CD4-positive, alpha-beta T cell treated with Interleukin-17A for 1 hour (primary cell): ENCODE measurements at regions not wholly inside any gene's neighbourhood (a gene's known extent, or its start where the extent isn't known, plus 50 kb on each side); places are given as distances from the start of the nearest gene placed in this dataset.

ENCODE experiments used
- DNase-seq: peaks from one replicate; pipeline ENCODE4 v3.0.0-alpha.2; 2020

DNA sequence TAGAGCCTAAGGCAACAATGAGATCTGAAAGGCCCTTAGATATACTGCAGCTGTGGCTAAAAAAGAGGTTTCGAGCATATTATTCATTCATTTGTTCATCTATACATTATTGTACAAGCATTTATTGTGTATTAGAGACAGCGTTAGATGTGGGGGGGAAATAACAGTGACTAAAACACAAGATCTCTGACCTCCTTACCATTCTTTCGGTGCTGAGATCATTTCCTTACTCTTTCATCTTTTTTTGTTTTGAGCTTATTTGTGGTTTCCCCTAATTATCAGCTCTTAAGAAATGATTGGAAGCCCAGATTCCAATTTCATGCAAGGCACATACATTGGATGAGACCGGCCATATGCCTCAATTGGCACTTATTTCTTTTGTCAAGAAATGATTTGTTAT, 113.2 kb downstream of the SEC61B start:
- DNase-seq = no peak

DNA sequence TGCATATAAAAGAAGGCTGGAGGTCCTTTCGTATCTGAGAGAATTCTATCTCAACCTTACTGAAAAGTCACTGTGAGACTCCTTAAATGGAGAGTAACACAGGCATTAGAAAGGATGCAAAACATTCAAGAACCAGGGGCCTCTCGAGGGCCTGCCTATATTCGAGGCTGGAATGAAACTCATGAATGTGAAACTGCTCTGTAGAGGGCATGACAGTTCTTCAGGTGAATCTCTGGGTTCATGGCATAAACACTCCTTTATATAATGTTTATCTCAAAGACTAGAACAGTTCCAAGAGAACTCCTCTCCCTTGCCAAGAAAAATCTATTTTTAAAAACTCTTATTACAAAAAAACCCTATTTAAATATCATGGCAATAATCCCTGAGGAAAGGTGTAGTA, 113.9 kb downstream of the SEC61B start:
- DNase-seq = no peak

DNA sequence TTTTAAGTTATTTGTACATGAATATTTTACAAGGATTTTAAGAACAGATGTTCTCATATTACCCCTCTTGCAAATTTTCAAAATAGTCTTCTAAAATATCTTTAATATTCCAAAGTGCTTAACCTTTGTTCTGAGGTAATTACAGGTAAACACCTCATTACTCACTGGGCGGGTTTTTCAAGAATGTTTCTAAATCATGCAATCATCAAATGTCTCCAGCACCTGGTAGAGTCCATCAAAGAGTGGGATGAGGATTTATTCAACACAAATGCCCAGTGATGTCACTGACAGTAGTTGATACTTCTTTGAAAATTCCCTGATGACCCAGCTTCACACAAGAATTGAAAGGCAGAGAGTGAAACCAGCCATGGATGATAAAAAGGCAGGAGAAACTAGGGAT, 114.4 kb downstream of the SEC61B start:
- no peak for DNase-seq

DNA sequence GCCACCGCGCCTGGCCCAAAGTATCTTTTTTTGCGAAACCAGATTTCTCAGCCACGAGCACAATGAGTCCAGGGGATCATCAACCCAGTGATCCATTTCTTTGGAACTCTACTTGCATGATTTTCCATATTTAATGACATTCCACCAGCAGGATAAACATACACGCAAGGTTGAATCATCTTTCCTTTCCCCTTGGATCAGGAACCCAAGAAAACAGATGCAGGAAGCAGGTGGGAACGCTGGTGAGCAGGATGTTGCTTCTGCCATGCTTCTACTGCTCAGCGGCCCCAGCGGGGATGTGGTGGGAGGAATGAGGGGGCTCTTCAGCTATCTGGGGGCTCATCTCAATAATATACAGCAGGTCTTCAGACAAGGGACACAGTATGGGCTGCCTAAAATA, 118.2 kb downstream of the SEC61B start:
- DNase-seq = no peak

DNA sequence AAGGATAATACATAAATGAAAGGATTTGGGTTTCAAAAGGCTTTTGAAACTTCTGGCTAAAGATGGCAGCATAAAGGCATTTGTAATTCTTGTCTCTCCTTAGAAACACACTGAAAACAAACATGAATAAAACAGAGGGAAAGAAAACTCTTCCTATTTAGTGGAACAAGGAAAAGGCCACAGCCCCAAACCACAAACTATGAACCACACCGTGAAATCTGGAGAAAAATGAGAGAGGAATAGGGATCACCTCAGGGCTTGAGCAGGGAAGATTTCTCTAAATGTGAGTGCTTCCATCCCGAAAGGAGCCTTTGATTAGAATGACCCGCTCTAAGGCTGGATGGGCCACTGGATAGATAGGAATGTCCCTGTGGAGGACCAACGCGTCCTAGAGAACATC, 119.6 kb downstream of the SEC61B start:
- DNase-seq = no peak

DNA sequence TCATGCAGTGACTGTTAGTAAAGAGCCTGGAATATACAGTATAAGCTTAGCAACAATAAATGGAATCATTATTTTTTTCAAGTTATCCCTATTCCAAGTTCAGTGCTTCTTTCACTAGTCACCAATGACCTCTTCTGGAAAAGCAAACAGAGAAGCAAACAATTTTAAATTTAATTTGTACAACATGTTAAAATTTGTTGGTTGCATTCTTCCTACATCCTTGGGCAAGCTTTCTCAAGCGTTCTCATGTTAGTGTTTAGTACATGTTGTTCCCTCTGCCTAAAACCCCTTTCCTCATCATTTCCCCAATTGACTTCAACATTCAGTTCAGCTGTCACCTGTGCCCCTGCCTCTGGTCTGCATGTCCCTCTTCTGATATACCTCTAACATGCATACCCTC, 123.4 kb downstream of the SEC61B start:
- no peak for DNase-seq

DNA sequence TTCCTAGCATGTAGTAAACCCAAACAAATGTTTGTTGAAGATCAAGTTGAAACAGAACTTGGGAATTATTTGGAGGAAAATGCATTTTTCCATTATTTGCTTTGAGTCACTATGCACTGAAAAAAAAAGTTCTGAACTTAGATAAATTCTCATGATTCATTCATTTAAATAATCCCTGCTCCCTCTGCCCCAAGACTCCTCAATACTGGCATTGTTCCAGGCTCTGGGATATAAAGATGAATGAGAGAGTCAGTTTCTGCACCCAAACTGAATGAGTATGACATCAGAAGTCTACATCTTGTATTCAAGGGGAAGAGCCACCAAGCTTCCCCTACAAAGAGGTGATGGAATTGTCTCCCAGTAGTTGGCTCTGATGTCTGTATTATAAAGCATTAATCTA, 123.9 kb downstream of the SEC61B start:
- no peak for DNase-seq

DNA sequence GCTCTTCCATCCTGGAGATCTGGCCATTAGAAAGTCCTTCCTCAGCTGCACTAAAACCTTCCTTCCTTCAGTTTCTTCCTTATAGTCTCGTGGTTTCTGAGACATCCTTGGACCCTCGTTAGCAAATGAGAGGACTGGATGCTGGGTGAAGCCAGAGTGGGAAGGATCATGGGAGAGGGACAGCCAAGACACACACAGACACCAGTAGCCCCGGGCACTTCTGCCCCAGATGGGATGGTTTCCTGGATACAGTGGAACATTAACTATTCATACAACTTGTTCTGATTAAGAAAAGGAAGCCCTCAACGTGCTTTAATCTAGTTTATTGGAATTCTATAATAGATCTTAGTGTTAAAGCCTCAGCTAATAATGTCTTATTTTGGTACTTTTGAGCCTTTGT, 125.5 kb downstream of the SEC61B start:
- DNase-seq = no peak

DNA sequence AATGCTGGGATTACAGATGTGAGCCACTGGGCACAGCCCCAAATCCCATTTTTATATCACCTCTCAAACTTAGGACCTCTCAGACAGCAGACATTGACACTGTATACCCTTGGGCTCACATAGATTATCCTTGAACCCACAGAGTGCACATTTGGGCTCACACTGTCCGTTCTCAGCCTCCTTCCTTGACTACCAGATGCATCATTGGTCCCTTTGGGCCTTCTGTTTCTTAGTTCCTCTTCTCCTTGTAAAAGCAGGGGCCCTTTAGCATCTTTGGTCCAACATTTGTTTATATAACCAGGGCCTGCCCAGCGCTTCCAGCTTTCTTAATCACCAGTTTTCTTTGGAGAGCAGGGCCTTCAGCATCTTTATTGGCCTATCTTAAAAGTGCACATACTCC, 126.2 kb downstream of the SEC61B start:
- no peak for DNase-seq

DNA sequence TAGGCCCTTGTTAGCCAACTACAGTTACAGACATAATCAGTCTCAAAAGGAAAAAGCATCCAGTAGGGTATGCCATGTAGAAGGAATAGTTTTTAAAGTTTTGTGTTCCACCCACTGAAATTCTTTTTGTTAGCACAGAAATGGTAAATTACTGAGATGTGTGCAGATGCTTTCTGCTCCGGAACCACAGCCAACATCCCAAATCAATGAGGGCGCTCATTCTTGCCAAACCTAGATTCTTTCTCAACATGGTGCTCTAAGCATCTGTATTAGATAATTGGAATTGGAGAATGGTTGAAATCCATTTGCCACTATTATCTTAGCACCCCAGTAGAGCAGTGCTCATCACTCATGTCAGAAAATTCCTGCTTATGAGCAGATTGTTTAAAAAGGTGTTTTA, 127.8 kb downstream of the SEC61B start:
- no peak for DNase-seq

DNA sequence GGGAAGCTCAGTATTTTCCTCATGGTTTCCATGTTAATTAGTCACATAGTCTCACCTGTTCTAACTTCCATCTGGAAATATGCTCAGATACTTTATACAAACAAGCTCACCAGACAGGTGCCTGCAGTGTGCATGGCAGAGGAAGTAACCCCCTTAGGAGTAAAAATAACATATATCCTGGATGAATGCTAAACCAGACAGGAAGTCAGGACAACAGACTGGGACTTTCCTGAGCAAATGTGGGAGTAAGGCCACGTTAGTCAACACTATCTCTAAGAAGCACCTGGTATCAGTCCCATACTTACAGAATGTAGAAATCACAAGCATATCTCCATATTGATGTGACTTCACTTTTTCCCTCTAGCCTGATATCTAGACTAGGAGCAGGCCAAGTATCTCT, 128.4 kb downstream of the SEC61B start:
- DNase-seq = no peak

DNA sequence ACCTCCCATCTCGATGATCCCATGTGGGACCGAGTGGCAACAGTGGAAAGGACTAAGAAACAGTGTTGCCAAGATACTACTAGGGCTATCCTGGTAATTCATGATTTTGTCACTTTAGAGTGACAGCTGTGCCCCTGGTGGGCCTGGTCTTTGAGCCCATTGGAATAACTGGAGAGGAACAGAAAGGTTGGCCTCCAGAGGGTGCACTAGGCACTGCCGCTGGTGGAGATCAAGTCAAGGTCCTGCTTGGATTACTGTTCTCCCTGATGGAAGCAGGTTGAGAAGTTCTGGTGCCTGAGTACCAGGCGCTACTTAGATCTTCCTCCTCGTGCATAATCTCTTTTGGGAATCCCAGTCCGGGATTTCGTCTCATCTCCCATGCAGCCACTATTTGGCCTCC, 129.6 kb downstream of the SEC61B start:
- no peak for DNase-seq

DNA sequence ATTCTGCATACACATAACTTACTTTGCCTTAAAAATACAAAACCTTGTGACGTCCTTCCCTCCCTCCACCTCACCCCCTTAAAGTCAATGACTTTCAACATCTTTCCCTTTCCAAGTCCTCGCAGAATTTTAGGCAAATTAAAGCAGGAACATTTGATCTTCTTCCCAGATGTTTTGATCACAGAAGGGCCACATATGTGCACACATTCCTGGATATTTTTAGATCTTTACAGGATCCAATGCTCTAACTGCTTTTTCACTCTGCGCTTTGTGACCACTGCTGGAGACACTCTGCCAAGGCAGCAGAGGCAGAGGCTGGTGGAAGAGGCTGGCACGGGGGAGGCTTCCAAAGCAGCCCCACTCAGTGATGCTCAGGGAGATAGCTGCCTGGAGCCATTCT, 130.7 kb downstream of the SEC61B start:
- no peak for DNase-seq

DNA sequence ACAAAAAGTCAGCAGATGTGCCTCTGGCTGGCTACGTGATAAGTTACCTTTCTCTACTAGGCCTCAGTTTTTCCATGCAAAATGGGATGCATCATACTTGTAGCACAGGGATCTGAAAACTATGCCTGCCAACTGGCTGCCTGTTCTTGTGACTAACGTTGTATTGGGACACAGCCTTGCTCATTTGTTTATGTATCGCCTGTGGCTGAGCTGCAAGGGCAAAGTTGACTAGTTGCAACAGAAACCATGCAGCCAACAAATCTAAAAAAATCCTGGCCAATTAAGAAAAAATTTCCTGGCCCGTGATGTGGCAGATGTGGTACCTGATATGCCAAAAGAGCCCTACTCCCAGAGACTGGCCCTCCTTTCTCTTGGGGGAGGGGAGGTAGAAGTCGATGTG, 131.3 kb downstream of the SEC61B start:
- no peak for DNase-seq

DNA sequence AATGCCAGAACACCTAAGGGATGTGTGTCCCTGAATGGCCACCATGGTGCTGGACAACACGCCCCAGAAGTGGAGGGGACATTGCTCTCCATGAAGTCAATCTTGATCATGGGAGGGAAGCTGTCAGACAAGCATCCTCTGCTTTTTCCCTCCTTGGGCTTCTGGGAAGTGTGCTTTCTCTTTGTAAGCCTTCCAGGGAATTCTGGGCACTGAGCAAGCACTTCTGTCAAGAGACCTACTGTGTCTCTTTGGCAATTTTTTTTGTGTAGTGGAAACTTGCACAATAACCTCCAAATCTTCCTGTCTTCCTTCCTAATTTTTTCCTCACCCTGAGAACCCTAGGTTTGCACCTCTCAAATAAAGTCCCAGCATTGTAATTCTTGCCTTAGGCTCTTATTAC, 132.0 kb downstream of the SEC61B start:
- no peak for DNase-seq

DNA sequence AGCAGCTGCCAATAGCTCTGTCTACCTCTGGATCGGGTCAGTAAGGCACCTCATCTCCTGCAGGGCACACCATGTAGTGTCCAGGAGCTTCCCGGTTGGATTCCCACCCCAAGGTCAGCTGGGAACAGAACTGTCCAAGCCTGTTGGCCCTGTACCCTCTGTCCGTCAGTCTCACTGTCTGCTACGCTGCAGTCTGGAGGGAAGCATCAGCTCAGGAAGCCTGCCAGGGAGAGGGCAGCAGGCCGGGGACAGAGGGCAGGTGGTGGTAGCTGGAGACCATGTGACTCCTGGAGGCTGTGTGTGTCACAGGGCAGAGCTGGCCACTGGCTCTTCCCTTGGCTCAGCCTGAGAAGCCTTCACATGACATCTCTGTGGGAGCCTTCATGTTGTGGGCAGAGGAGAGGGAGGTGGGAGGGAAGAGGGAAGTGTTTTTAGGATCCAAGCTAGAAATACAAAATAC, 134.5 kb downstream of the SEC61B start:
- DNase-seq = no peak

DNA sequence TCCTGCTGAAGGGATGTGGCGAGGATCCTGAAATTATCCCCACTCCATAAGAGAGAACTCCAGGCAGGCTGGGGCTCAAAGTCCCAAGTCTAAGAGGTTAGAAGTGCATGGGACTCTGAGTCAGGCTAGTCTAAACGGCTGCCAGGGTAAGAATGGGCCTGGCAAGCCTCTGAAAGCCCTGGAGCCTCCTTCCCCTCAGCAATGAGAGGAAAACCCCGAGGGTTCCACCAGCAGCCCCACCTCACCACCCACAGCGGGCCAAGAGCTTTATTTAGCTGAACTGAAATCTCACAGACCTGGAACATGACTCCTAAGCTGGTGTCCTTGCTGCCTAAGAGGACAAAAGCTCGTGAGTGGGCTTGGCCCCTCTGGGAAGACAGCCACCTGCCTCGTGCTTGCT, 135.5 kb downstream of the SEC61B start:
- DNase-seq = no peak

DNA sequence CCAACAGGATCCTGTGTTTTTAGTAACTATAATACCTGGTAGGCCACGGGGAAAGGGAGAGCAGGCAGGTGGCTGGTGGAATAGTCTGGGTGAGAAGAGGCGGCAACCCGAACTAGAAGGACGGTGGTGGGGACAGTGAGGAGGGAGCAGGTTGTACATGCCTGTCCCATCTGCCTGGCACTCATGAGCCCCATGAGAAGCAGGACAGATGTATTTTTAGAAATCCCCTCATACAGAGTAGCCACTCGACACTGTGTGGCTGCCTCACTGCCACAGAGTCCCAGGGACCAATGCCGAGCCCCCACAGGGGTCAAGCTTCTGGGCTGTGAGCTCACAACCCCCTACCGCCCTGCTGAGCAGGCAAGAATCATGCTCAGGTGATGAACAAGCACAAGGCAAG, 136.6 kb downstream of the SEC61B start:
- no peak for DNase-seq

DNA sequence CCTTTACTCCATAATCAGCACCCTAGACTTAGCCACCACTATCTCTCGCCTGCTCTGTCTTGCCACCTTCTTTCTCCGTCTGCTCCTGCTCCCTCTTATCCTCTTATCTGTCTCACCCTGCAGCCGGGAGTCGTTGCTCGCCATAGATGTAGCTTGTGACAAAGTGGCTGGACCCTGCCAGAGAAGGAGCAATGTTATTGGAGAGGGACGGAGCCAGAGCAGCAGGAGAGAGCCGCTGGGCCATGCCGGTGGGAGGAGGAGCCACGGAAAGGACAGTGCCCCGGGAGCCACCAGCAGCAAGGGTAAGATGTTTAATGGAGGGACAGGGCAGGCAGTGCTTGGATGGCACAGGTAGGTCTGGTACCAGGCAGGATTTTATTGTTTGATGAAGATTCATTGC, 137.3 kb downstream of the SEC61B start:
- no peak for DNase-seq

DNA sequence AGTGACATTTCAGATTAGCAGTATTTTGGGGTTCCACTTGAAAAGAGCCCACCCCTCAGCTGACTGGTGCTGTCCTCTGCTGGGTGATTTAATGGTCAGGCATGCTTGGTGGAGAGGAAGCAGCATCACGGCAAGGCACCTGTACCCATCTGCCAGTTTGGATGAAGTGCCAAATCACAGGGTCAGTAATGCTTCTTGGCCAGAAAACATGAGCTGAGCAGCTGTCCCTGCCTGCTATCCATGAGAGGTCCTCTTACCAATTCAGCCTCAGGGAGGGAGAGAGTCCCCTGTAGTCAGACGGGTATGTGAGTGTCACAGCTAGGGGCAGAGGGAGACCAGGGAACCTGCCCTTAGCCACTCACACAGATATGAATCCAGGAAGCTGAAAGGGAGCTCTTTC, 137.9 kb downstream of the SEC61B start:
- DNase-seq = no peak

DNA sequence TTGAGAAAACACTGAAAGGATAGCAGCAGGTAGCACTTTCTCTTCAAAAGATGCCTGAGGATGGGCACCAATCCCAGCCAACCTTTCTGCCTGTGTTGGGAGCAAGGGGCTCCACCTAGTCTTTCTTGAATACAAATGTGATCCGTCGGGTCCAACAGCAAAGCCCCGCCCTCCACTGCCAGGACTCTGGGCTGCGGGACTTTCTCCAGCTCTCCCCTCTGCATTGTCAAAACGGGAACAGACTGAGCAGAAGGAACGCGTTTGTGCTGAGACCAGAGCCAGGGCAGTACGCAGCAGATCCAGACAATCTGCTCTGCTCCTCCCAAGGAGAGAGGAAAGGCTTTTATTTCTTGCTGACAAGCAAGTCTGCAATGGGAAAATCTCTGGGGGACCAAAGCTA, 139.7 kb downstream of the SEC61B start:
- no peak for DNase-seq

DNA sequence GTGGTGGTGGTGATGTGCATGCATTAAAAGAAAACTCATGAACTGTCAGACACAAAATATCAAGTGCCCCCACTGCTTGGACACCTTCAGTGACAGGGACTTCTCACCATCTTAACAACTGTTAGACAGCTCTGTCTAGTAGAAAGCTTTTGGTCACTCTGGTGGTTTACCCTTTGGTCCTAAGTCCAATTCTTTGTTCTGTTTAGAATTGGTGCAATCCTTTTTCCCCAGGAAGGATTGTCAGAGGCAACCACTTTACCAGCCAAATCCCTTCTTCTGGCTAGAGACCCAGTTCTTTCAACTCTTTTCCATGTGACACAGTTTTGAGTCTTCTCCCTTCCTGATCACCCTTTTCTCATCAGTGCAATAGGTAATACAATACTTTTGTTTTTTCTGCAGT, 140.2 kb downstream of the SEC61B start:
- no peak for DNase-seq

DNA sequence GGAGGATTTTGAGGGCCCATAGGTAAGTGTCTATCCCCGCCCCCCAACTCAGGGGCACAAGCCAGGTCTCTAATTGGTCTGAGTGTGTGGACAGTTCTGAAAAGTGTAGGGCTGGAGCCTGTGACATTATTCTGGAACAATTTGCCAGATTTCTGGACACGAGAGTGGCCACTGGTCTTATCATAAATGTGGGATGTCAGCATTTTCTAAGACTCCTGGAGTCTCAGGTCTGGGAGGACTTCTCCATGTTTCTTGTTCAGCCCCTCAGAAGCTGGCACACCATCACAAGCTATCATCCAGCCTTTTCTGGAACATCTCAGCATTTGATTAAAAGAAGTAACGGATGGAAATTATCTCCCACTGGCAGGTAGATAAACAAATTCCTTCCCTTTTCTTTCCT, 141.4 kb downstream of the SEC61B start:
- DNase-seq = no peak

DNA sequence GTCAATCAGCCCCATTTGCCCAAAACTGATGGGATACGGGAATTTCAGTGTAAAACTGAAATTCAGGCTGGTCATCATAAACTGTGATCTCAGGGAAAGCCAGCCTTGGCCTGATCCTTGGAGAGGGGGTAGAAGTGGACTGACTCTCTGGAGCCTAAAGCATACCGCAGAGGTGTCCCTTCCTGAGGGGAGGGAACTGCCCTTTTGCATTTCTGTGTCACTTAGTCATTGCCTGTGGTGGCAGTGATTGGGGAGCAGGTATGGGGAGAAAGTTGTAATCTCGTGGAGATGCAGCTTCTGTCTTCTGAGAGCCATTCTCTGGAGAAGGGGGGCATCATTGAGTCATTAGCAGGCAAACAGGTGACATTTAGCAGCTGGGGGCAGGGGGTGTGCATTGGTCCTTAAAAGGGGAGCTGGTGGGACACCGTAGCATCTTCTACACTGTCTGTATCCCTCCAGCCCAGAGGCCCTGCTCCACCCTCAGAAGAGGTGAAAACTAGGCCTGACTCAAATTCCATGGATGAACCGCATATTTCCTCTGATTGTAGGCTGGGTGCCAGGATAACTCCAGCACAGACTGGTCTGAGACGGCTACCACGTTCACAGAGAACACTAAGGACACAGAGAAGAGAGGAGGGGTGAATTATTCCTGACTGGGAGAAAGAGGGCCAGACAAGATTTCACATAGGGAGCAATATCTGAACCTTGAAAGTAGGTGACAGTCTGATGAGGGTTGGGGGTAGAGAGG, 143.3 kb downstream of the SEC61B start:
- no peak for DNase-seq

DNA sequence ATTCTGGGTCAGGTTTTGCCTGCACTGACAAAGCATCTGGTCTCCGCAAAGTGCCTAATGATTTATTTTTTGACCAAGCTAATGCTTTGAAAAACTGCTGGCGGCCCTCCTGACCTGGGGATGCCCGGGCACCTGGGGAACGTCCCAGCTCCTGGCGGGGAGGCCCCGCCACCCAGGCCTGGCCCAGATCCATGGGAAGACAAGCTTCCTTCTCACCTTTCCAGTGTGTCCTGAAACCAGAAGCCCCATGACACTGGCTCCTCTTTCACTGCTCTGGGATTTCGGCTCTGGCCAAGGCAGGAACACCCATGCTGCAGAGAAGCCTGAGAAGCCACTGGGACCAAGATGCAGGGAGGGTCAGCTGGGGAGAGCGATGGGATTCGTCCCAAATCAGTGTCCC, 144.1 kb downstream of the SEC61B start:
- DNase-seq = no peak

DNA sequence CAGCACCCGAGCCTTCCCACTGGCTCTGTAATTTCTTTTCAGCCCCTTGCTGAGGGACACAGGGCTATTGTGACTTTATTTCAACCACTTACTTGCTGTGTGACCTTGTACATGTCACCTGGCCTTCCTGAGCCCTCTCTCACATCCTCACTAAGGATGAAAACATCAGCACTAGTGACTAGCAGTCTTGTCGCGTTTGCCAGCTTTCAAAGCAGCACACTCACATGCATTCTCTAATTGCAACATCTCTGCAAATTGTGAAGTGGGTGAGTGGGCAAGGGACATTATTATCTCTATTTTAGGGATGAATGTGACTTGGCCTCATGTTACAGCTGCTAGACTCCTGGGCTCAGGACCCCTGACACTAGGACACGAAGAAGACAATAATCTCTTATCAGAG, 144.5 kb downstream of the SEC61B start:
- no peak for DNase-seq
